ENCODE measurements at regions not wholly inside any gene's neighbourhood (a gene's known extent, or its start where the extent isn't known, plus 50 kb on each side); places are given as distances from the start of the nearest gene placed in this dataset.

DNA sequence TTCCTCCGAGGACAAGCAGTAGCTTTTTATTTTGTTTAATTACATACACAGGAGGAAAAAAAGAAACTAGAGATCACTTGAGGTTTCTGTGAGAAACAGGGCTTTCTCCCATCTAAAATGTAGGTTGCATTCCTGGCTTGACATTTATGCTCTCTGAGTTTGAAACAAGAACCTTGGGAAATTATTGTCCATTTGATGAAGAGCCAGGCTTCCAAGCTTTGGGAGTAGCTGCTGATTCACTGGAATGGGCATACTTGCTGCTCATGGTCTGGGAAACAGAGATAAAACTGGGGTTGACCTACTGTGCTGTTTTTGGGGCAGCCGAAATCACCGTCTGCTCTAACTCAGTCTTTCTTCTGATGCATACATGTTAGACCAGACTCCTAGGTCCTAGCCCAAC lies 165.4 kb downstream of the MIS18A start:
- H3K9ac ChIP-seq, result no peak overlapping the region
- in situ Hi-C loops (cut with MboI), result no loop called here
- H3K4me3 ChIP-seq, result no peak overlapping the region
- no peaks in the 10 kb centered on the region for H3F3A ChIP-seq (ENCODE audit: insufficient read depth)
- H3K4me1 ChIP-seq (ENCODE audit: insufficient read depth), result no peaks in the 10 kb centered on the region
- DNase-seq, result no peak
- no peak overlapping the region for H2AFZ ChIP-seq
- no peaks in the 10 kb centered on the region for H3K27me3 ChIP-seq (replicated peaks; ENCODE audit: insufficient read depth)
- TF ChIP-seq EZH2phosphoT487 (IDR thresholded peaks at IDR 0.05; ENCODE audit: insufficient read depth, low read depth) (no peak), EZH2 (IDR thresholded peaks at IDR 0.05; ENCODE audit: insufficient read depth, poor library complexity, severe bottlenecking) (no peak)
- H3K9me2 ChIP-seq (ENCODE audit: insufficient read depth), result no peaks in the 10 kb centered on the region
- H3K27ac ChIP-seq, result no peak overlapping the region
- no peaks in the 10 kb centered on the region for H3K36me3 ChIP-seq (ENCODE audit: low read depth)
- H3K79me2 ChIP-seq (ENCODE audit: insufficient read depth), result no peaks in the 10 kb centered on the region
- H3K9me3 ChIP-seq (ENCODE audit: low read depth), result no peaks in the 10 kb centered on the region
- 75 to 77% methylated on average over 3 of the region's 3 CpGs for WGBS, 2 experiments (ENCODE audit: low coverage in 1 of 2, low lambda C conversion rate in 2 of 2, missing lambda C conversion rate in 2 of 2)
- H4K20me1 ChIP-seq (ENCODE audit: insufficient read depth), result no peaks in the 10 kb centered on the region
- H3K4me2 ChIP-seq (ENCODE audit: unreplicated experiment), result no peak overlapping the region

- Histone ChIP-seq H3K9ac (no peak overlapping the region), H2AFZ (no peak overlapping the region), H3K9me2 (ENCODE audit: insufficient read depth) (no peaks in the 10 kb centered on the region), H3F3A (ENCODE audit: insufficient read depth) (no peaks in the 10 kb centered on the region), H3K36me3 (ENCODE audit: low read depth) (no peaks in the 10 kb centered on the region), H3K4me3 (no peak overlapping the region), H3K79me2 (ENCODE audit: insufficient read depth) (no peaks in the 10 kb centered on the region), H3K4me1 (ENCODE audit: insufficient read depth) (no peaks in the 10 kb centered on the region), H3K27me3 (replicated peaks; ENCODE audit: insufficient read depth) (no peaks in the 10 kb centered on the region), H3K27ac (no peak overlapping the region), H4K20me1 (ENCODE audit: insufficient read depth) (no peaks in the 10 kb centered on the region), H3K9me3 (ENCODE audit: low read depth) (no peaks in the 10 kb centered on the region), H3K4me2 (ENCODE audit: unreplicated experiment) (no peak overlapping the region)
- no peak for DNase-seq
- 44 to 57% methylated on average over 1 of the region's 1 CpG for WGBS, 2 experiments (ENCODE audit: low coverage in 1 of 2, low lambda C conversion rate in 2 of 2, missing lambda C conversion rate in 2 of 2)
- TF ChIP-seq EZH2phosphoT487 (IDR thresholded peaks at IDR 0.05; ENCODE audit: insufficient read depth, low read depth), result no peak
- TF ChIP-seq EZH2 (IDR thresholded peaks at IDR 0.05; ENCODE audit: insufficient read depth, poor library complexity, severe bottlenecking), result no peak
- in situ Hi-C loops (cut with MboI), result no loop called here
Measured at GRCh38 chr21:32112195-32112594, 166.7 kb downstream of the MIS18A start.

GRCh38 chr21:32108566-32108965 lies 170.3 kb downstream of the MIS18A start:
- Histone ChIP-seq H3K9me2 (ENCODE audit: insufficient read depth) (no peaks in the 10 kb centered on the region), H3K36me3 (ENCODE audit: low read depth) (no peaks in the 10 kb centered on the region), H3K79me2 (ENCODE audit: insufficient read depth) (no peaks in the 10 kb centered on the region), H3K9ac (no peak overlapping the region), H2AFZ (no peak overlapping the region), H3K27me3 (replicated peaks; ENCODE audit: insufficient read depth) (no peaks in the 10 kb centered on the region), H4K20me1 (ENCODE audit: insufficient read depth) (no peaks in the 10 kb centered on the region), H3F3A (ENCODE audit: insufficient read depth) (no peaks in the 10 kb centered on the region), H3K9me3 (ENCODE audit: low read depth) (no peaks in the 10 kb centered on the region), H3K4me2 (ENCODE audit: unreplicated experiment) (no peak overlapping the region), H3K4me1 (ENCODE audit: insufficient read depth) (no peaks in the 10 kb centered on the region), H3K27ac (no peak overlapping the region), H3K4me3 (no peak overlapping the region)
- in situ Hi-C loops (cut with MboI), result no loop called here
- no peak for DNase-seq
- TF ChIP-seq EZH2 (IDR thresholded peaks at IDR 0.05; ENCODE audit: insufficient read depth, poor library complexity, severe bottlenecking), result no peak
- TF ChIP-seq EZH2phosphoT487 (IDR thresholded peaks at IDR 0.05; ENCODE audit: insufficient read depth, low read depth), result no peak
- WGBS, 2 experiments (ENCODE audit: low coverage in 1 of 2, low lambda C conversion rate in 2 of 2, missing lambda C conversion rate in 2 of 2), result 76 to 78% methylated on average over 2 of the region's 2 CpGs

- in situ Hi-C loops (cut with MboI), result no loop called here
Measured at GRCh38 chr21:32103361-32103760, 175.5 kb downstream of the MIS18A start.

GRCh38 chr21:32102426-32102825 lies 176.4 kb downstream of the MIS18A start:
- 57 to 92% methylated on average over 1 of the region's 1 CpG for WGBS, 2 experiments (ENCODE audit: low coverage in 1 of 2, low lambda C conversion rate in 2 of 2, missing lambda C conversion rate in 2 of 2)
- Histone ChIP-seq H3K4me1 (ENCODE audit: insufficient read depth) (no peaks in the 10 kb centered on the region), H3K27me3 (replicated peaks; ENCODE audit: insufficient read depth) (no peaks in the 10 kb centered on the region), H3F3A (ENCODE audit: insufficient read depth) (no peaks in the 10 kb centered on the region), H3K4me2 (ENCODE audit: unreplicated experiment) (no peak overlapping the region), H3K79me2 (ENCODE audit: insufficient read depth) (no peaks in the 10 kb centered on the region), H3K9ac (no peak overlapping the region), H3K27ac (no peak overlapping the region), H2AFZ (no peak overlapping the region), H3K9me2 (ENCODE audit: insufficient read depth) (no peaks in the 10 kb centered on the region), H3K36me3 (ENCODE audit: low read depth) (no peaks in the 10 kb centered on the region), H3K9me3 (ENCODE audit: low read depth) (no peaks in the 10 kb centered on the region), H4K20me1 (ENCODE audit: insufficient read depth) (no peaks in the 10 kb centered on the region), H3K4me3 (no peak overlapping the region)
- in situ Hi-C loops (cut with MboI), result no loop called here
- no peak for TF ChIP-seq EZH2phosphoT487 (IDR thresholded peaks at IDR 0.05; ENCODE audit: insufficient read depth, low read depth)
- no peak for TF ChIP-seq EZH2 (IDR thresholded peaks at IDR 0.05; ENCODE audit: insufficient read depth, poor library complexity, severe bottlenecking)
- DNase-seq, result peak; percentile 63

More at GRCh38 chr21:32103361-32103760, 175.5 kb downstream of the MIS18A start:
- H3K9ac ChIP-seq, result no peak overlapping the region
- H3F3A ChIP-seq (ENCODE audit: insufficient read depth), result no peaks in the 10 kb centered on the region
- WGBS, 2 experiments (ENCODE audit: low coverage in 1 of 2, low lambda C conversion rate in 2 of 2, missing lambda C conversion rate in 2 of 2), result 67 to 68% methylated on average over 1 of the region's 1 CpG
- no peaks in the 10 kb centered on the region for H4K20me1 ChIP-seq (ENCODE audit: insufficient read depth)
- H3K9me3 ChIP-seq (ENCODE audit: low read depth), result no peaks in the 10 kb centered on the region
- no peak overlapping the region for H3K4me3 ChIP-seq
- no peaks in the 10 kb centered on the region for H3K4me1 ChIP-seq (ENCODE audit: insufficient read depth)
- no peak for TF ChIP-seq EZH2 (IDR thresholded peaks at IDR 0.05; ENCODE audit: insufficient read depth, poor library complexity, severe bottlenecking)
- TF ChIP-seq EZH2phosphoT487 (IDR thresholded peaks at IDR 0.05; ENCODE audit: insufficient read depth, low read depth), result no peak
- no peaks in the 10 kb centered on the region for H3K36me3 ChIP-seq (ENCODE audit: low read depth)
- no peak overlapping the region for H2AFZ ChIP-seq
- H3K4me2 ChIP-seq (ENCODE audit: unreplicated experiment), result no peak overlapping the region
- no peak for DNase-seq
- H3K27ac ChIP-seq, result no peak overlapping the region
- H3K9me2 ChIP-seq (ENCODE audit: insufficient read depth), result no peaks in the 10 kb centered on the region
- H3K79me2 ChIP-seq (ENCODE audit: insufficient read depth), result no peaks in the 10 kb centered on the region
- H3K27me3 ChIP-seq (replicated peaks; ENCODE audit: insufficient read depth), result no peaks in the 10 kb centered on the region
